HG03460 (cell line): ENCODE measurements at regions not wholly inside any gene's neighbourhood (a gene's known extent, or its start where the extent isn't known, plus 50 kb on each side); places are given as distances from the start of the nearest gene placed in this dataset.
"Not testable (repeated sequence)": the region's sequence is repeated elsewhere in the genome, so short reads cannot be mapped to it uniquely, and the experiment has no call there.

Experiments used
- ATAC-seq: cut with Tn5 transposase; IDR thresholded peaks from one replicate; pipeline ENCODE4 v1.9.1; 2021; ENCODE audit not compliant: unreplicated experiment

DNA sequence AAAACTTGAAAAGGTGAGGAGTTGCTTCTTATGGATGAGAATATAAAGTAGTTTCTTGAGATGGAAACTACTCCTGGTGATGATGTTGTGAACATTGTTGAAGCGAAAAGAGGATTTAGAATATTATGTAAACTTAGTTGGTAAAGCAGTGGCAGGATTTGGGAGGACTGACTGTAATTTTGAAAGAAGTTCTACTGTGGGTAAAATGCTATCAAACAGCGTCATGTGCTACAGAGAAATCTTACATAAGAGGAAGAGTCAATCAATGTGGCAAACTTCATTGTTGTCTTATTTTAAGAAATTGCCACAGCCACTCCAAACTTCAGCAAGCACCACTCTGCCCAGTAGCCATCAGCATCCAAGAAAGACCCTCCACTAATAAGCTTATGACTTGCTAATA lies 112.9 kb upstream of the ZEB2 start:
- no peak for ATAC-seq

DNA sequence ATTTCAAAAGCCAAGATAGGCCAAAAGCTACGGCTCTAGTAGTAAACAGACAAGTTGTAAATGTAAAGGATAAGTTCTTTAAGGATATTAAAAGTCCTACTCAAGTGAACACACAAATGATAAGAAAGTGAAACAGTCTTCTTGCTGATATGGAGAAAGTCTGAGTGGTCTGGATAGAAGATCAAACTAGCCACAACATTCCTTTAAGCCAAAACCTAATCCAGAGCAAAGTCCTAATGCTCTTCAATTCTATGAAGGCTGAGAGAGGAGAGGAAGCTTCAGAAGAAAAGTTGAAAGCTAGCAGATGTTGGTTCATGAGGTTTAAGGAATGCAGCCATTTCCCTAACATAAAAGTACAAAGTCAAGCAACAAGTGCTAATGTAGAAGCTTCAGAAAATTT lies 111.7 kb upstream of the ZEB2 start:
- ATAC-seq, result no peak

DNA sequence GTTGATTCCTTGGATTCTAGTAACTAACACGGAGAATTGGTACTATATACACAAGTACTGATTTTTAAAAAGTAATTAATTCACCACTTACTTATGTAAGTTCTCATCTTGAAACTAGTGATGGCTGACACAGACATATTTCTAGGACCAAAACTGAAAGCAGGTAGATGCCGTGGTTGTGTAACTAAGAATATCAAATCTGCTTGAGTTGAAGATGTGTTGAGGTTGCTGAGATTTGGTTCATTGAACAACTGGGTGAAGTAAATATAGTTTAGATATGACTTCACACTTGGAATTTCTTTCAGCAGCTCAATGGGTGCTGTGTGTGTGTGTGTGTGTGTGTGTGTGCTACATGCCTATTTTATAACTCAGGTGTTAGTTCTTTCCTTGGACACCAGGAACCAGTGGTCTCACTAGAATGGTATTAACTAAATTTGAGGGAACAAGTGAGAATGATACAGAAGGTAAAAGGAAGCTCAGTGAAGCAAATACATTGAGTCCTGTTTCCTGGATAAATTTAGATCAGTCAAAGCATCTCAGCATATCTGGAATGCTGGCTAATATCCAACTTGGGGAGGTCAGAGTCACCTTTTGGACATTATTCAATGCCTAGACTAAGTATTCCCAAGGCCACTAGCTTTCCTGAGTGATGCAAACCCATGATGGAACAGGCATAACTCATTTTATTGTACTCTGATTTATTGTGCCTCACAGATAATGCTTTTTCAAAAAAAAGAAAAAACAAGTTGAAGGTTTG lies 110.7 kb upstream of the ZEB2 start:
- ATAC-seq, result no peak

DNA sequence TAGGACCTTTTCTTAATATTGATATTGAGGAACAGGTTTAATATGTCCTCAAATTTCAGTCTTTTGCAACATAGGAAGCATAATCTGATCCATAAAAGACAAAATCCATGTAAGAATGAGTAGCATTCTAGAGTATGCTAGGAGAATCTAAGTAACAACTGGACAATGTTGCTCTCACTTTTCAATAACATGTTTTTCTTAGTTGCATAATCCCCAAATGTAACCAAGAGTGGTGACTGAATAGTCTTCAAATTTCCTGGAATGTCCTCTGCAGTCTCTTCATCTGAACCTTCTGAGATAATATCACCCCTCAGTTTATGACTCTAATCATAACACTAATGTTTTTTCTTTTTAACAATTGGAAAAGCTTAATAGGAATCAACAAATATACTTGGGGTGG lies 110.0 kb upstream of the ZEB2 start:
- no peak for ATAC-seq

DNA sequence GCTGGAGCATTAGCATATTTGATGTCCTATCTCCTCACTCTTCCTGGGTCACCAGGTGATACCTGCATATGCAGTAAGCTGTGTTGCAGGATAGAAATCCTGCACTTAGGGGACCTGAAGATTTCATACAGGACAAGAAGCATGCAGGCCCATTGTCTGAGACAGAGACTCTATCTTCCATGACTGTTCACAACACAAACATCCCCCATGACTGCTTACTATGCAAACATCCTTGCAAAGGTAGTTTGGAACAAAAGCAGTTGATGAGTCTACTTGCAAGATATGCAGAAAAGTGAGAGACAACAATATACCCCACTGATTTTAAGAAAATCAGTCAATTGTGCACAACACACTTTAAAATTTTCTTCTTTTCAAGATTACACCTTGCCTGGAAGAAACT lies 108.6 kb upstream of the ZEB2 start:
- no peak for ATAC-seq

DNA sequence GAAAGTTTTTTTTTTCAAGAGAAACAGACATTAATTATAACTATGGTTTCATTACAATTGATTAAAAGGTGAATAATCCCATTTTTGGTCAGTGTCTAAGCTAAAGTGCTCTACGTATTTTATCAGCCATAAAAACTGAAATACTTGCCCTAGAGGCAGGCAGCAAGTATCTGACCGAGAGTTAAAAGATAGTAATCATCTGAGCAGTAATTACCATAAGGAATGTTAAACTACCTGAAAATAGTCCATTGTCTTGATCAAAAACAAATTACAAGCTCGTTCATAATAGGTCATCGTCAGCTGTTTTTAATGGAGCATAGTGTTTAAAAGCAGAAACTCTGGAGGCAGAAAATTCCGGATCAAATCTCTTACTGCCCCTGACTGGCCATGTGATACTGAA lies 105.7 kb upstream of the ZEB2 start:
- ATAC-seq, result no peak

DNA sequence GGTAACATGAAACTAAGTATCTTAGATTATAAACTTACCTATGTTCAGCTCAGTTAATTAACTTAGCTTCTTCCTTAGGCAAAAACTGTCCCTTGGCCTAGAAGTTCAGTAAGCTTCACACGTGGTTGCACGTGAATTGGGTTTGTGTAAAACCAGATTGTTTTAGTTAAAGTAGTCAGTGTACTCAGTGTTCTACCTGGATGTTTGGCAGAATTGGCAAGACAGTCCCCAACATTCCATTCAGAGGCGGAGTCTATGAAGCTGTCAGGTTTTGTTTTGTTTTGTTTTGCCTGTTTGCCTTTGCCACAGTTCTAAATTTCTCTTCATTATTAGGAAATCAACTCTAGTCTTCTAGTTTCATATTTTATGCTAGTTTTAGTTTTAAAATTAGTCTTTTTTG lies 105.3 kb upstream of the ZEB2 start:
- no peak for ATAC-seq

DNA sequence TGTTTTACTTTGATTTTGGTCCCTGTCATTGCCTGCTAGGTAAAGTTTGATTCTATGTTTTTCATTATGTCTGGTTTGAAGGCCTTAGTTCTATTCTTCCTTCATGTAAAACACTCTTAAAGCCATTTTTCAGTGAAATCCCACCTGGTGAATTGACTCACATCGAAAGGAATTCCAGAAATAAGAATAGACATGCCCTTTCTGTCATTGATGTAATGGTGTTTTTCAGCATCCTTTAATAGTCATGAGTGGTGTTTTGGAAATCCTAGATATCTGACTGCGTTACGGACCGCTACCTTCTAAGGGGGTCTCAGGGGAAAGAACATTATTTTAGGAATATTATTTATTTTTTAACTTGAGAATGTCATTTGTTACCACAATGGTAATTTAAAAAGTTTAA lies 104.5 kb upstream of the ZEB2 start:
- ATAC-seq, result no peak

DNA sequence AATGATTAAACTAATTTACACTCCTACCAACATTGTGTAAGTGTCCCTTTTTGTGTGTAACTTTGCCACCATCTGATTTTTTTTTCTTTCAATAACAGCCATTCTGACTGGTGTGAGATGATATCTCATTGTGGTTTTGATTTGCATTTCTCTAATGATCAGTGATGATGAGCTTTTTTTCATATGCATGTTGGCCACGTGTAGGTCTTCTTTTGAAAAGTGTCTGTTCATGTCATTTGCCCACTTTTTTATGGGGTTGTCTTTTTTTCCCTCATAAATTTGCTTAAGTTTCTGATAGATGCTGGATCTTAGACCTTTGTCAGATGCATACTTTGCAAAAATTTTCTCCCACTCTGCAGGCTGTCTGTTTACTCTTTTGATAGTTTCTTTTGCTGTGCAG lies 102.5 kb upstream of the ZEB2 start:
- not testable (repeated sequence) for ATAC-seq

DNA sequence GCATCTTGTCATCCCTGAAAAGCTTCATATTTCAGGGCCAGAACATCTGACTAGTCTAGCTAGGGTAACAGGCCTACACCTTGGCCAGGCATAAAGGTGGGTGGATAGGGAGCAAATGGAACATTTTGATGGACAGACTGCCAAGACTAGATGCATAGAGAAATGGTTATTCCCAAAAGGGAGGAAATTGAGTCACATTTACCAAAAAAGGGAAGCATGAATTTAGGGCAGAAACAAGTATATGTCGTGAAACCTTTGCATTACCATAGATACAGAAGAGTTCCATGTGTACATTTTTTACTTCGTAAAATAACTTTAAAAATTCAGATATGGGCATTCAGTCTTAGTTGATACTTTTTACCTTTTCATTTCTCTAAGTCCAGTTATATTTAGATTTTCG lies 101.3 kb upstream of the ZEB2 start:
- no peak for ATAC-seq

DNA sequence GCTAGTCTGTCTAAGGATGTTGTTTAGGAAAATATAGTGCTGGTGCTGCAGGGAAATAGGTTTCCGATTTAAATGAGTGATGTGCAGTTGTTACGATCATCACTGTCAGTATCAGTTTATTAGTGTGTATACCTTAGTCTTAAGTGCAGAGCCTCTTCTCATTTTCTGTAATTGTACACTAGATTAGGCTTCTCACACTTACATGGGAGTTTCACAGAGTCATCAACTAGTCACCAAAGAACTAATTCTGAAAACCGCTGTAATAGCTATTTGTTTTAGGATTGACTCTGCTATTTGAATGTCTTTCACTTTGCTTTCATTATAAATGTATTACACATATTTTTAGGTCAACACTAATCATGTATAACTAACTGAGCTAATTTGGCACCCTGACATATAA lies 99.8 kb upstream of the ZEB2 start:
- ATAC-seq, result no peak

DNA sequence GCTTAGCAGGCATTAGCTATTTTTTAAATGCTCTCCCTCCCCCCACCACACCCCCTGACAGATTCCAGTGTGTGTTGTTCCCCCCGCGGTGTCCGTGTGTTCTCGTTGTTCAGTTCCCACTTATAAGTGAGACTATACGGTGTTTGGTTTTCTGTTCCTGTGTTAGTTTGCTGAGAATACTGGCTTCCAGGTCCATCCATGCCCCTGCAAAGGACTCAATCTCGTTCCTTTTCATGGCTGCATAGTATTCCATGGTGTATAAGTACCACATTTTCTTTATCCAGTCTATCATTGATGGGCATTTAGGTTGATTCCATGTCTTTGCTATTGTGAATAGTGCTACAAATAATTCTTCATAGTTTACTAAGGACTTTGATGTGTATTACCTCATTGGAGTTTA lies 97.3 kb upstream of the ZEB2 start:
- ATAC-seq, result not testable (repeated sequence)

DNA sequence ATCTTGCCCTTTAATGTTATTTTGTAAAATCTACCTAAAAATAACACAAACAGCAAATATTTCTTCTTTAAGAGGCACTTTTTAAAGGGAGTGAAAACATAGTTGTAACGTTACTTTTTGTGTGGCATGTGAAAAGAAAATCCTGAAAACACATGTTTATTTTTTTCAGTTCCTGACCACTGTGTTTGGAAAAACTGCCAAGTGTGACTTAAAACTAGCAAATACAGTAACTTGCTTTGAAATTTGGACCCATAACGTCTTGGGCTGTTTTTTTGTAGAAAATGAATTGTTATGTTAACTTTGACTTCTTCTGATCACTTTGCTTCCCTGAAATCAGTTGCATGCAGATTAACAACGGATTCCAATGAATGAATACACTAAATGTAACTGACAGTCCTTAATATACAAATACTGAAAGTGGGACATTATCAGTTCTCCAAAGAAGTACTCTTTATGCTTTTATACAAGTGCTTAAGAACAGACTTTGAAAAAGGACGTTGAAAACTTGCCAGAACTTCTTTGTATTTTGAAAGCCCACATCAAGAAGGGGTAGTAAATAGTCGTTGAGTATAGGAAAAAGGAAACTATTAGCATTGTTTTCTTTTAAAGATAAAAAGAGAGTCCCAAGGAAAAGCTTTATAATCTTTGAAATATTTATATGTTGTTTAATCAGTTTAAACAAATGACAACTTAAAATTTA lies 96.1 kb upstream of the ZEB2 start:
- ATAC-seq, result no peak

DNA sequence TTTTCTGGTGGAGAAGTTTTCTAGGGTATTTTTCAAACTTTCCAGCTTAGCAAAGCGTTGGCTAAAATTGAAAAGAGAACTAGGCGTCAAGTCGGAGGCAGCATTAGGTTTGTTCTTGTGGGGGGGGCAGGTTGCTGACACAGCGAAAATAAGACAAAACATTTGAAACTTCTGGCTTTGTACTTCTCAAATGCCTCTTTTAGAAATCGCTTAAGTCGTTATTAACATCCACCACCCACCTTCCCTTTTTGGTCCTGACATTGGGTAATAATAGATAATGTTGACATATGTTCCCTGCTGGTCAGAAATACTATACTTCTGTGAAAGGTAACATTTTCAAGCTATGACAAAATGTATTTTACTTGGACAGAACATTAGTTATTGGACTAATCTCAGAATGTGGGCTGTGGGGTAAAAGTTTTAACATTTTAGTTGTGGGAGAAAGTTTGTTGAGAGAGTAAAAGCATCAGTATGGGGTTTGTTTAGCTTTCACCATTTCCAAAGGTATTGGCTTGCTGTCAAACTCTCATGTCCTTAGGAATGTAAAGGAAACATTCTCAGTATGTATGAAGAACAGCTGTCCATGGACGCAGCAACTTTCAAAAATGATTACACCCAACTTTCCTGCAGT lies 88.1 kb upstream of the ZEB2 start:
- ATAC-seq, result no peak

DNA sequence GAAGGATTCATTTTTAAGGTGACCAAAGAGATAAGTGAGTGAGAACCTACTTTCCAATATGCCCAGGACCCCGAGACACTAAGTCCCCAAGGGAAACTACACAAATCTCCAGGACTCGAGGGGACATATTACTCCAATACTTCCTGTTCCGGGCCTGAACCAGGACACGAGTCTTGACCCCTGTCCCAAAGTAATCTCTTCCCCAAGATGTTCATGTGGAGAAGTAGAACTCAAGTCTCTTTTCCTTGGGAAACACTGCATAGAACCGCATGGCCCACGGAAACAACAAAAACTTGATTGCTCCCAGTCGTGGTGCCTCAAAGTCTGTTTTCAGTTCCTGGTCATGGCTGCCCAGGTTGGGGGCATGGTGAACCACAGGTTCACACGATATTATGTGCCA lies 87.2 kb upstream of the ZEB2 start:
- ATAC-seq, result no peak

DNA sequence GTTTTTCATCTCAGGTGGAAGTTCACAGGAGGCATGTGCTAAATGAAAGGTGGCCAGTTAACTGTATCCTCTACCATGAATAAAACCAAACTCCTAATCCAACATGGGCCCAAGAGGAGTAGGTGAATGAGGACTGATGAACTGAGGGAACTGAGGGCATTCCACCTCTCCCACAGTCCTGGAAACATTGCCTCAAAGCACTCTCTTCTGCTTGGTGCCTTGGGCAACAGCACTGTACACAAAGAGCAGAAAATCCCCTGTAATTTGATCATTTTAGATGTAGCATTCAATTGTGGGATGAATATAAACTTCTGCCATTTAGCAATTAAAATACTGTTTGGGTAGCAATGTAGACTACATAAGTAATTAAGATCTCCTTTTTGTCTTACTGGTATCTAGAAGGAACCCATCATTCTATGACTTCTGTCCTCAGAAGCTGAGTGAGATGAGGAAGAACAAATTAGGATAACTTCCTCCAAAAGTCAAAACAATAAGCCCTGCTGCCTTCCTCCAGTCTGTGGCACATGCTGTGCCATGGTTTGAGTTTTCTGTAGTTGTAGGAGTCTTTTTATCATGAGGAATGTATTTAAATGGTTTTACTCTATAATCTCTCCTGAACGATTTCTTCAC lies 86.7 kb upstream of the ZEB2 start:
- no peak for ATAC-seq

DNA sequence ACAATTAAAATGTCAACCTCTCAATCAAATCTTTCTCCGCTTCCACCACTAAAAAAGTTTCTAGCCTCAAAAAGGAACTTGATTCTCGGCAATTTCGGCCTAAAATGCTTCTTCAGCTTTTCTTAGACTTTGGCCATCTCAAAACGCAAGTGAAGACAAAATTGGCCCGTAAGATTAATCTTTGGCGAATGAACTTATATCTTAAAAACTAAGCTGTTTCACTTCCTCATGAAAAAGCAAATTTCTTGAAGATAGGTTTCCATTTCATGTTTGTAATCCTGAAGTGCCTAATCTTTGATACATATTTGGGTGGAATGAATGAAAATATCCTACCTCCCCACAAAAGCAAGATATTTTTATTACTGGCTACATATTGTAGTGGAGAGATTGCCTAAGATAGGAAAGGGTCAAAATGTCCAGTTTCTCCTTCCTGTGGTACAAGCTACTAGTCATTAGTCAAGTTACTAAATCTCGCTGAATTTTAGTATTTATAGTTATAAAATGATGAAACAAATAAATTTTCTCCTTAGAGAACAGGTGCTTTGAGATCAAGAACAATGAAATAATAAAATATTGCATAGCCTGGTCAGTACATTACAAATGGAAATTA lies 85.4 kb upstream of the ZEB2 start:
- no peak for ATAC-seq

DNA sequence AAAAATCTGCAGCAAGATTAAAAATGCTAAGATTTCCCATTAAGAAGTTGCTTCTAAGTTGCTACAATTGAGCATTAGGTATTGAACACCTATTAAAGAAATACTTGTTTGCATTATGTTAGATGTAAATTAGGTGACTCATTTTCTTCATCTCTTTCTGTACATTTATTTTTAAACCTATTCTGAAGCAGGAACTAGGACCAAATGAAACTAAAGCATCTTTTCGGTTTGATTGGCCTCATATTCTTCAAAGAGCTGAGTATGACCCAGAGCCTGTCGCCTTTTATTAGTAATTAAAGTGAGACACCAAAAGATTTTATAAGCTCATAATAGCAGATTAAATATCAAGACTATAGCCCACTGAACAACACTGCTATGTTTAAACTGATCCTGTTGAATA lies 83.4 kb upstream of the ZEB2 start:
- no peak for ATAC-seq

DNA sequence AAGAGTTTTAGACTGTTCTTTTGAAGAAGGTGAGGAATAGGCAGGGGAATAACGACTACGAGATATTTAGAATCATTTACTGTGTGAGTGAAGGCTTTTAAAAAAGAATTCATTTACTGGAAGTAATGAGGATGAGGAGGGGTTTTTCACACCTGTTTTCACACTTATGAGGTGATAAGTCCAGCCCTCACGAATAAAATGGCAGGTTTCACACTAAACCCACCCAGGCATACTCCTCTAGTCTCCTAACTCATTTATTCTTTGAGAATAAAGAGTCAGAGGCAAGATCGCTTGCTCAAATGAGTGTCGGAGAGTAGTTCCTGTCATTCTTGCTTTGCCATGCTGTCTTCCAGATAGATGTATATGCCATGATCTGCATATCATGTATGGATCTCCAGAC lies 79.0 kb upstream of the ZEB2 start:
- no peak for ATAC-seq

DNA sequence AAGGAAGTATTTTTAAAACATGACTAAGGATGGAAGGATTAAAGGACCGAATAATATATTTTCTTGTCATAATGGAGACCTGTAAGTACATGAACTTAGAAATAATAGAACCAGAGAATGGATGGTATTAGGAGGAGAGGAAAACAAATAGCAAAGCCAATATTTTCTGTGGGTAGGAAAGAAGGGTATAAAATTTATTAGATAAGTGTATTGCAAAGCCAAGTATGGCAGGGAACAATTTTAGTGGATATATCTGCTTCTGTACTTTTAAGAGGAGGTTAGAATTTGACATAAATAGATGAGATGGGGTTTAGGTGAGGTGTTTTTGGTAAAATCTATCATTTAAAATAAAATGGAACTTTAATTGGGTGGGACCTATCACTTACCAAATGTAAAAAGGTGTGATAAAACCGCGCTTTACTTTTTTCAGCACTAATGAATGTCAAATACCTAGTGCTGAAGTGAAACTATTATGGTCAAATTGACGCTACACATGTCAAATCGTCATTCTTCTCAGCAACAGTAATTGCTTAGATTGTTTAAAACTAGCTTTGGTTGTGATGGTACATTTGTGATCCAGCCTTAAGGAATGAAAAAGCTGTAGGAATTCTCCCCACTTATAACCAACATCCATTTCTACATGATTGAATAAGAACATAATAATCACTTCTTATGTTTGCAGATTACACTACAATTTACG lies 78.1 kb upstream of the ZEB2 start:
- ATAC-seq, result no peak

DNA sequence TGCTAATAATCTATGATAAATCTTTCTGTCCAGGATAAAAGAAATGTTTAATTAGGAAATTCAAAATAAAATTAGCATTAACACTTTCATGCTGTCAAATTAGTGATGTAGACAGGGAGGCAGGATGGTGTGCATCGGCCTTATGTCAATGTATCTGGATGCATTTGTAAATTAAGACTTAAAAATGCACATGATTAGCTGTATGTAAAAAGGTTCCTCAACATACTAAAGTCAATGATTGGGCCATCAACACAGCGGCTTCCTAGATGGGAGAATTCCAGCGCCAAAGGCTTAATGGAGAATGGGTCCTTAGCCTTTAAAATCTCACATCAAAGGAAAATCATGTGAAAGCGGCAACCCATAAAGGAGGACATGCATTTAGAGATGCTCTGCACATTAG lies 77.5 kb upstream of the ZEB2 start:
- ATAC-seq, result no peak
